H1 (cell line): ENCODE measurements at regions not wholly inside any gene's neighbourhood (a gene's known extent, or its start where the extent isn't known, plus 50 kb on each side); places are given as distances from the start of the nearest gene placed in this dataset.

Experiments used
- CTCF ChIA-PET: fragments of 300-600 bp; sonication (Branson Sonifier 250); formaldehyde crosslinking; loops from one replicate; lab custom pipeline; 2021; ENCODE audit not compliant: partially characterized antibody; lab: Charles Lee
- POLR2A ChIA-PET: fragments of 300-600 bp; sonication (Branson Sonifier 250); formaldehyde crosslinking; loops from one replicate; lab custom pipeline; 2021; ENCODE audit warnings: inconsistent platforms; ENCODE audit not compliant: partially characterized antibody; lab: Charles Lee
- DNase-seq, 2 experiments: peaks; one replicate each; pipeline versions ENCODE4 v3.0.0 to v3.0.0-alpha.2; 2010 to 2022; ENCODE audit warnings: low spot score in 2 of 2, low read depth in 1 of 2, mixed read lengths in 1 of 2
- FAIRE-seq: peaks from 2 replicates; lab custom pipeline; 2011; peaks lifted over from hg19 to GRCh38; lab: Jason Lieb, UNC
- H2AFZ ChIP-seq: 2 replicates; pipeline ENCODE4 v1.8.1; 2012; ENCODE audit warnings: low read length, inconsistent platforms
- H2AK5ac ChIP-seq: 2 replicates; pipeline ENCODE4 v1.6.1; 2013; ENCODE audit warnings: low read depth, low read length
- H2BK120ac ChIP-seq: replicated peaks from 2 replicates; pipeline ENCODE3; 2013; ENCODE audit warnings: low read depth, low read length, inconsistent platforms
- H2BK12ac ChIP-seq: 2 replicates; pipeline ENCODE4 v1.6.1; 2013; ENCODE audit warnings: low read depth, low read length
- H2BK15ac ChIP-seq: 2 replicates; pipeline ENCODE4 v1.6.1; 2013; ENCODE audit warnings: low read length
- H2BK20ac ChIP-seq: 2 replicates; pipeline ENCODE4 v1.6.1; 2013; ENCODE audit warnings: low read length
- H2BK5ac ChIP-seq: 2 replicates; pipeline ENCODE4 v1.6.1; 2013; ENCODE audit warnings: low read depth, low read length
- H3K14ac ChIP-seq: 2 replicates; pipeline ENCODE4 v1.6.1; 2013; ENCODE audit warnings: inconsistent platforms; ENCODE audit not compliant: insufficient read length
- H3K18ac ChIP-seq: 2 replicates; pipeline ENCODE4 v1.6.1; 2013; ENCODE audit warnings: low read length; ENCODE audit errors: extremely low read depth
- H3K23ac ChIP-seq: 2 replicates; pipeline ENCODE4 v1.6.1; 2013; ENCODE audit warnings: inconsistent platforms; ENCODE audit not compliant: insufficient read length
- H3K23me2 ChIP-seq: 2 replicates; pipeline ENCODE4 v1.6.1; 2013; ENCODE audit warnings: low read depth, low read length
- H3K27ac ChIP-seq: 2 replicates; pipeline ENCODE4 v1.6.1; 2011; ENCODE audit warnings: low read depth, low read length, inconsistent platforms
- H3K27me3 ChIP-seq, 4 experiments: replicated peaks in 1 of 4; 1 replicate in 1 of 4; 2 replicates in 3 of 4; pipeline versions ENCODE4 v1.6.1 to v1.8.1; 2011 to 2013; ENCODE audit warnings: low read length in 3 of 4, mild to moderate bottlenecking in 3 of 4, inconsistent platforms in 2 of 4, mixed read lengths in 2 of 4, moderate library complexity in 1 of 4; ENCODE audit not compliant: control insufficient read depth in 3 of 4, insufficient read depth in 3 of 4; ENCODE audit errors: extremely low read depth in 1 of 4
- H3K36me3 ChIP-seq, 4 experiments: 2 replicates each; pipeline versions ENCODE4 v1.6.1 to v1.8.1; 2011 to 2013; ENCODE audit warnings: mild to moderate bottlenecking in 4 of 4, low read length in 3 of 4, moderate library complexity in 2 of 4, control low read depth in 1 of 4, inconsistent platforms in 1 of 4; ENCODE audit not compliant: insufficient read depth in 4 of 4, control insufficient read depth in 2 of 4
- H3K4ac ChIP-seq: replicated peaks from 2 replicates; pipeline ENCODE3; 2013; ENCODE audit warnings: low read length, low read depth, mixed read lengths, inconsistent platforms; ENCODE audit not compliant: insufficient read length
- H3K4me1 ChIP-seq, 4 experiments: replicated peaks in 1 of 4; 1 replicate in 1 of 4; 2 replicates in 3 of 4; pipeline versions ENCODE4 v1.6.1 to v1.8.1; 2011 to 2013; ENCODE audit warnings: low read length in 3 of 4, inconsistent platforms in 2 of 4, mixed read lengths in 1 of 4; ENCODE audit not compliant: insufficient read depth in 4 of 4, control insufficient read depth in 3 of 4
- H3K4me2 ChIP-seq, 2 experiments: 2 replicates each; pipeline versions ENCODE4 v1.6.1 to v1.8.1; 2011 to 2013; ENCODE audit warnings: low read depth in 2 of 2, low read length in 2 of 2, control low read depth in 1 of 2, inconsistent platforms in 1 of 2, mild to moderate bottlenecking in 1 of 2; ENCODE audit not compliant: insufficient read depth in 1 of 2
- H3K4me3 ChIP-seq, 4 experiments: fragments of 200-600, 300-600 bp in 1 of 4; sonication (generic), shearing (Covaris generic), sonication (Bioruptor Twin) in 1 of 4; 2 replicates each; pipeline versions ENCODE4 v1.5.1 to v1.8.1; 2011 to 2016; ENCODE audit warnings: low read length in 4 of 4, low read depth in 3 of 4, control low read depth in 2 of 4, inconsistent platforms in 2 of 4, mild to moderate bottlenecking in 2 of 4, mixed read lengths in 1 of 4, moderate library complexity in 1 of 4; ENCODE audit not compliant: insufficient read depth in 2 of 4; ENCODE audit errors: extremely low read depth in 1 of 4
- H3K56ac ChIP-seq: replicated peaks from 2 replicates; pipeline ENCODE3; 2013; ENCODE audit warnings: low read depth, mild to moderate bottlenecking, mixed read lengths, low read length, inconsistent platforms; ENCODE audit not compliant: insufficient read length
- H3K79me1 ChIP-seq: 2 replicates; pipeline ENCODE4 v1.6.1; 2013; ENCODE audit warnings: low read depth, low read length, control low read depth
- H3K79me2 ChIP-seq, 2 experiments: 2 replicates each; pipeline versions ENCODE4 v1.6.1 to v1.8.1; 2012 to 2013; ENCODE audit warnings: low read length in 2 of 2, mild to moderate bottlenecking in 2 of 2, inconsistent platforms in 1 of 2; ENCODE audit not compliant: insufficient read depth in 2 of 2, control insufficient read depth in 1 of 2
- H3K9ac ChIP-seq, 4 experiments: replicated peaks in 1 of 4; 1 replicate in 1 of 4; 2 replicates in 3 of 4; pipeline versions ENCODE4 v1.6.1 to v1.8.1; 2011 to 2013; ENCODE audit warnings: low read depth in 3 of 4, low read length in 3 of 4, control low read depth in 2 of 4, mild to moderate bottlenecking in 2 of 4, moderate library complexity in 2 of 4, inconsistent platforms in 1 of 4; ENCODE audit errors: extremely low read depth in 1 of 4
- H3K9me3 ChIP-seq, 2 experiments: 2 replicates each; pipeline versions ENCODE4 v1.6.1 to v1.8.1; 2012 to 2013; ENCODE audit warnings: mild to moderate bottlenecking in 2 of 2, moderate library complexity in 2 of 2, control low read depth in 1 of 2, inconsistent platforms in 1 of 2, low read depth in 1 of 2, low read length in 1 of 2, mixed read lengths in 1 of 2; ENCODE audit not compliant: insufficient read depth in 2 of 2
- H4K20me1 ChIP-seq, 2 experiments: replicated peaks in 1 of 2; 2 replicates each; pipeline versions ENCODE3 to v1.8.1; 2011 to 2013; ENCODE audit warnings: inconsistent platforms in 2 of 2, low read length in 2 of 2, mild to moderate bottlenecking in 1 of 2; ENCODE audit not compliant: insufficient read depth in 2 of 2, control insufficient read depth in 1 of 2
- H4K5ac ChIP-seq: 2 replicates; pipeline ENCODE4 v1.6.1; 2013; ENCODE audit warnings: low read length, low read depth, mixed read lengths, inconsistent platforms; ENCODE audit not compliant: insufficient read length
- H4K8ac ChIP-seq: 2 replicates; pipeline ENCODE4 v1.8.0; 2013; ENCODE audit warnings: mild to moderate bottlenecking, moderate library complexity, low read length, inconsistent platforms; ENCODE audit not compliant: insufficient read depth; ENCODE audit errors: extremely low read depth
- H4K91ac ChIP-seq: replicated peaks from 2 replicates; pipeline ENCODE3; 2013; ENCODE audit warnings: low read length, mixed read lengths, inconsistent platforms; ENCODE audit not compliant: insufficient read length
- GABPA ChIP-seq: IDR thresholded peaks from 2 replicates; pipeline ENCODE4 v1.6.1; 2011; ENCODE audit warnings: mild to moderate bottlenecking, low read length, moderate library complexity, borderline replicate concordance; ENCODE audit not compliant: insufficient read depth
- JUN ChIP-seq: IDR thresholded peaks from 2 replicates; pipeline ENCODE4 v1.6.1; 2011; ENCODE audit warnings: low read depth, mild to moderate bottlenecking, improper control_type of control experiment, low read length
- MAX ChIP-seq: IDR thresholded peaks from 2 replicates; pipeline ENCODE4 v1.6.1; 2012; ENCODE audit warnings: inconsistent platforms
- NANOG ChIP-seq: IDR thresholded peaks from 2 replicates; pipeline ENCODE4 v1.6.1; 2011; ENCODE audit warnings: low read length, low read depth, mild to moderate bottlenecking, inconsistent platforms; ENCODE audit not compliant: insufficient read depth, poor library complexity, severe bottlenecking
- RXRA ChIP-seq: IDR thresholded peaks from 2 replicates; pipeline ENCODE4 v1.6.1; 2011; ENCODE audit warnings: low read depth, mild to moderate bottlenecking, low read length, moderate library complexity; ENCODE audit not compliant: insufficient read depth
- TCF12 ChIP-seq: IDR thresholded peaks from 2 replicates; pipeline ENCODE4 v1.6.1; 2011; ENCODE audit warnings: low read depth, mild to moderate bottlenecking, low read length
- WGBS, 2 experiments: shearing (Covaris generic) in 1 of 2; methylation state at CpG; one replicate each; pipeline versions ENCODE4 v1.1.6 to v1.1.7; 2013 to 2015; ENCODE audit warnings: low lambda C conversion rate in 2 of 2, mixed read lengths in 2 of 2, inconsistent platforms in 1 of 2, low coverage in 1 of 2, missing lambda C conversion rate in 1 of 2; ENCODE audit not compliant: insufficient replicate concordance in 2 of 2, insufficient coverage in 1 of 2, insufficient read length in 1 of 2; ENCODE audit errors: extremely low coverage in 1 of 2, missing lambda C conversion rate in 1 of 2; 5-methylcytosine and 5-hydroxymethylcytosine counted together

GRCh38 chr5:68369023-68369359, 153.4 kb downstream of the PIK3R1 start:
- Histone ChIP-seq H2AK5ac (no peak overlapping the region), H3K23ac (no peak overlapping the region), H2BK120ac (no peak overlapping the region), H4K20me1 (no peaks in the 10 kb centered on the region), H3K27ac (no peak overlapping the region), H2AFZ (no peak overlapping the region), H3K4me1 (no peaks in the 10 kb centered on the region), H3K56ac (no peak overlapping the region), H3K23me2 (no peaks in the 10 kb centered on the region), H3K36me3 (no peaks in the 10 kb centered on the region), H3K27me3 (no peaks in the 10 kb centered on the region), H2BK20ac (no peak overlapping the region), H2BK12ac (no peak overlapping the region), H3K79me1 (no peaks in the 10 kb centered on the region), H3K4me3 (no peak overlapping the region), H2BK15ac (no peak overlapping the region), H3K18ac (no peak overlapping the region), H3K79me2 (no peaks in the 10 kb centered on the region), H3K4ac (no peak overlapping the region), H3K14ac (no peak overlapping the region), H4K91ac (no peak overlapping the region), H4K8ac (no peak overlapping the region), H4K5ac (no peak overlapping the region), H3K9ac (no peak overlapping the region), H2BK5ac (no peak overlapping the region), H3K4me2 (no peak overlapping the region), H3K9me3 (no peaks in the 10 kb centered on the region; a peak in 1 of 4 replicates)
- 100% methylated on average over 1 of the region's 1 CpG; no CpG with 5 or more reads in 1 of the 2 experiments for WGBS, 2 experiments
- ChIA-PET CTCF (interaction anchor here (1.1 kb wide), 1 partner anchor 14 kb away, joined by 3 read pairs; no protein-coding TSS in a partner anchor), POLR2A (interaction anchor here (0.7 kb wide), 1 partner anchor 11 kb away, joined by 3 read pairs; no protein-coding TSS in a partner anchor)
- DNase-seq (no peak), FAIRE-seq (no peak)
- TF ChIP-seq JUN, result no peak
- TF ChIP-seq RXRA, result no peak
- no peak for TF ChIP-seq MAX
- no peak for TF ChIP-seq TCF12
- TF ChIP-seq GABPA, result no peak
- no peak for TF ChIP-seq NANOG
